Mesendoderm (in vitro differentiated cells): ENCODE measurements at regions not wholly inside any gene's neighbourhood (a gene's known extent, or its start where the extent isn't known, plus 50 kb on each side); places are given as distances from the start of the nearest gene placed in this dataset.
"Not testable (repeated sequence)": the region's sequence is repeated elsewhere in the genome, so short reads cannot be mapped to it uniquely, and the experiment has no call there.

ENCODE experiments used
- DNase-seq: peaks from one replicate; pipeline ENCODE4 v3.0.0; 2013
- H2AK5ac ChIP-seq: 2 replicates; pipeline ENCODE4 v1.6.1; 2013; ENCODE audit warnings: low read length, inconsistent platforms
- H2BK120ac ChIP-seq: 2 replicates; pipeline ENCODE4 v1.6.1; 2013; ENCODE audit warnings: low read depth, mild to moderate bottlenecking, low read length, moderate library complexity, mixed read lengths
- H2BK15ac ChIP-seq: replicated peaks from 2 replicates; pipeline ENCODE4 v1.6.1; 2013; ENCODE audit warnings: low read depth, mild to moderate bottlenecking, moderate library complexity
- H2BK5ac ChIP-seq: 2 replicates; pipeline ENCODE4 v1.6.1; 2013; ENCODE audit warnings: low read length, inconsistent platforms
- H3K18ac ChIP-seq: 2 replicates; pipeline ENCODE4 v1.6.1; 2013; ENCODE audit warnings: mild to moderate bottlenecking, low read length, mixed read lengths
- H3K23ac ChIP-seq: one replicate; pipeline ENCODE4 v1.6.1; 2013; ENCODE audit warnings: low read length
- H3K27ac ChIP-seq: 2 replicates; pipeline ENCODE4 v1.5.1; 2013; ENCODE audit warnings: low read depth, mild to moderate bottlenecking, inconsistent platforms, low read length, moderate library complexity
- H3K27me3 ChIP-seq: 2 replicates; pipeline ENCODE4 v1.6.1; 2013; ENCODE audit warnings: low read length, control low read depth, mild to moderate bottlenecking, inconsistent platforms; ENCODE audit not compliant: insufficient read depth, poor library complexity
- H3K36me3 ChIP-seq: 2 replicates; pipeline ENCODE4 v1.6.1; 2013; ENCODE audit warnings: low read length, inconsistent platforms; ENCODE audit not compliant: control insufficient read depth, insufficient read depth
- H3K4ac ChIP-seq: one replicate; pipeline ENCODE4 v1.6.1; 2013; ENCODE audit warnings: low read depth, mild to moderate bottlenecking, low read length, moderate library complexity
- H3K4me1 ChIP-seq: 2 replicates; pipeline ENCODE4 v1.6.1; 2013; ENCODE audit warnings: low read depth, low read length, inconsistent platforms; ENCODE audit not compliant: control insufficient read depth
- H3K4me2 ChIP-seq: 2 replicates; pipeline ENCODE4 v1.6.1; 2013; ENCODE audit warnings: low read length
- H3K4me3 ChIP-seq: 2 replicates; pipeline ENCODE4 v1.5.1; 2013; ENCODE audit warnings: mild to moderate bottlenecking, low read length
- H3K56ac ChIP-seq: one replicate; pipeline ENCODE4 v1.6.1; 2013; ENCODE audit warnings: low read length
- H3K79me1 ChIP-seq: 2 replicates; pipeline ENCODE4 v1.6.1; 2013; ENCODE audit warnings: low read length, inconsistent platforms
- H3K79me2 ChIP-seq: 2 replicates; pipeline ENCODE4 v1.6.1; 2013; ENCODE audit warnings: mild to moderate bottlenecking, low read length; ENCODE audit not compliant: control insufficient read depth, insufficient read depth
- H3K9ac ChIP-seq: 2 replicates; pipeline ENCODE4 v1.6.1; 2013; ENCODE audit warnings: low read length, inconsistent platforms
- H4K5ac ChIP-seq: one replicate; pipeline ENCODE4 v1.6.1; 2013; ENCODE audit warnings: low read length
- H4K8ac ChIP-seq: one replicate; pipeline ENCODE4 v1.6.1; 2013; ENCODE audit warnings: low read depth, mild to moderate bottlenecking, control low read depth, low read length, moderate library complexity
- WGBS: extraction: QIAGEN DNeasy Blood & Tissue Kit; methylation state at CpG from one replicate; pipeline ENCODE4 v1.1.7; 2013; ENCODE audit warnings: low lambda C conversion rate, missing lambda C conversion rate; ENCODE audit not compliant: insufficient coverage; ENCODE audit errors: extremely low coverage; 5-methylcytosine and 5-hydroxymethylcytosine counted together

GRCh38 chr9:82052081-82052480, 63.5 kb downstream of the SPATA31D1 start:
- Histone ChIP-seq H2BK15ac (no peak overlapping the region), H2BK120ac (no peak overlapping the region), H3K36me3 (no peaks in the 10 kb centered on the region), H4K5ac (no peak overlapping the region), H2BK5ac (no peak overlapping the region), H2AK5ac (no peak overlapping the region), H3K4ac (no peak overlapping the region), H3K56ac (no peak overlapping the region), H3K79me1 (no peaks in the 10 kb centered on the region), H3K79me2 (no peaks in the 10 kb centered on the region), H3K27ac (no peak overlapping the region), H3K27me3 (no peaks in the 10 kb centered on the region), H4K8ac (no peak overlapping the region), H3K4me1 (no peaks in the 10 kb centered on the region), H3K4me3 (no peak overlapping the region), H3K9ac (no peak overlapping the region), H3K18ac (no peak overlapping the region), H3K23ac (no peak overlapping the region), H3K4me2 (no peak overlapping the region)
- no peak for DNase-seq

- DNase-seq = no peak
- H3K9ac ChIP-seq = no peak overlapping the region
- no peak overlapping the region for H2BK120ac ChIP-seq
- no peak overlapping the region for H3K18ac ChIP-seq
- no peak overlapping the region for H3K23ac ChIP-seq
- H3K4me2 ChIP-seq = no peak overlapping the region
- H3K79me2 ChIP-seq = no peaks in the 10 kb centered on the region
- no peak overlapping the region for H2BK5ac ChIP-seq
- no peak overlapping the region for H3K27ac ChIP-seq
- no peak overlapping the region for H2BK15ac ChIP-seq
- no peak overlapping the region for H4K5ac ChIP-seq
- no peak overlapping the region for H2AK5ac ChIP-seq
- no peak overlapping the region for H3K56ac ChIP-seq
- no CpG with 5 or more reads among the region's 26 CpGs for WGBS
- H4K8ac ChIP-seq = no peak overlapping the region
- no peaks in the 10 kb centered on the region for H3K4me1 ChIP-seq
- H3K4ac ChIP-seq = no peak overlapping the region
- no peak overlapping the region for H3K4me3 ChIP-seq
- no peaks in the 10 kb centered on the region for H3K36me3 ChIP-seq
- no peaks in the 10 kb centered on the region for H3K79me1 ChIP-seq
- no peaks in the 10 kb centered on the region for H3K27me3 ChIP-seq
Observed at GRCh38 chr9:82054264-82055015, 65.9 kb downstream of the SPATA31D1 start.

GRCh38 chr9:82057805-82058204, 69.2 kb downstream of the SPATA31D1 start:
- H3K4me1 ChIP-seq = no peaks in the 10 kb centered on the region
- H3K79me1 ChIP-seq = no peaks in the 10 kb centered on the region
- H4K8ac ChIP-seq = no peak overlapping the region
- H3K56ac ChIP-seq = no peak overlapping the region
- no peak overlapping the region for H2BK5ac ChIP-seq
- no peak overlapping the region for H2AK5ac ChIP-seq
- no peak overlapping the region for H3K4me2 ChIP-seq
- WGBS = no CpG with 5 or more reads among the region's 5 CpGs
- no peak overlapping the region for H2BK120ac ChIP-seq
- H3K23ac ChIP-seq = no peak overlapping the region
- H4K5ac ChIP-seq = no peak overlapping the region
- H3K9ac ChIP-seq = no peak overlapping the region
- no peaks in the 10 kb centered on the region for H3K79me2 ChIP-seq
- no peaks in the 10 kb centered on the region for H3K27me3 ChIP-seq
- no peak for DNase-seq
- no peak overlapping the region for H3K4ac ChIP-seq
- no peak overlapping the region for H3K18ac ChIP-seq
- no peaks in the 10 kb centered on the region for H3K36me3 ChIP-seq
- H3K27ac ChIP-seq = no peak overlapping the region
- H3K4me3 ChIP-seq = no peak overlapping the region
- no peak overlapping the region for H2BK15ac ChIP-seq

- not testable (repeated sequence) for H3K4me3 ChIP-seq, H3K79me1 ChIP-seq, H4K5ac ChIP-seq, H3K9ac ChIP-seq, H3K27ac ChIP-seq, H3K18ac ChIP-seq, H2BK15ac ChIP-seq, H3K79me2 ChIP-seq, H2AK5ac ChIP-seq, H4K8ac ChIP-seq, H3K56ac ChIP-seq, DNase-seq, H3K4me2 ChIP-seq, H3K23ac ChIP-seq, H3K4ac ChIP-seq, H2BK120ac ChIP-seq, H3K27me3 ChIP-seq, H3K4me1 ChIP-seq, H2BK5ac ChIP-seq, H3K36me3 ChIP-seq
- no CpG with 5 or more reads among the region's 7 CpGs for WGBS
Observed at GRCh38 chr9:82061801-82062200, 73.2 kb downstream of the SPATA31D1 start.

- Histone ChIP-seq H3K56ac (no peak overlapping the region), H3K27ac (no peak overlapping the region), H2BK120ac (no peak overlapping the region), H4K8ac (no peak overlapping the region), H3K4me1 (no peaks in the 10 kb centered on the region), H3K18ac (no peak overlapping the region), H3K4me2 (no peak overlapping the region), H3K4me3 (no peak overlapping the region), H2BK5ac (no peak overlapping the region), H3K79me2 (no peaks in the 10 kb centered on the region), H3K4ac (no peak overlapping the region), H4K5ac (no peak overlapping the region), H3K79me1 (no peaks in the 10 kb centered on the region), H2AK5ac (no peak overlapping the region), H3K9ac (no peak overlapping the region), H3K27me3 (no peaks in the 10 kb centered on the region), H3K36me3 (no peaks in the 10 kb centered on the region), H3K23ac (no peak overlapping the region), H2BK15ac (no peak overlapping the region)
- no CpG with 5 or more reads among the region's 12 CpGs for WGBS
- no peak for DNase-seq
Observed at GRCh38 chr9:82062245-82062644, 73.7 kb downstream of the SPATA31D1 start.
